ENCODE measurements at regions not wholly inside any gene's neighbourhood (a gene's known extent, or its start where the extent isn't known, plus 50 kb on each side); places are given as distances from the start of the nearest gene placed in this dataset.

- no peak for TF ChIP-seq CTCF (IDR thresholded peaks at IDR 0.05; ENCODE audit: insufficient read depth, low read depth, low read length)
- DNase-seq (ENCODE audit: low read depth), result no peak
- H3K4me3 ChIP-seq (ENCODE audit: low read depth, low read length), result no peak overlapping the region
These were observed 1639.3 kb downstream of the KCNT2 start for GRCh38 chr1:194968916-194969315.

DNA sequence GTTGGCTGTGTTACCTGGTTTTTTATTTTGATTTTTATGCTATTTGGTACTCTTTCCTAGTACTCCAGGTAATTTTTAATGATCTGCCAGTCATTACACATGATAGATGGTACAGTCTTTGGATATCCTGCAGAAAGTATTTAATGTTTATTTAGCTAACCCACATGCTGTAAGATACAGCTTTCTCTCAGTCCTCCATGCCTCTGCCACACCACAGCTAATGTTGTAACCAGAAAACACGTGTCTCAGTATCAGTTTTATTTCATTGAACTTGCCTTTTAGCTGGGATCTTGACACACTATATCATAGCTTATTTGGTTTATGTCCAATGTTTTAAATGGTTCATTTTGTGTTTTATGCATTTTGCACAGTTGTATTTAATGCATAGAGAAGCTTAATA lies 1648.4 kb downstream of the KCNT2 start:
- DNase-seq (ENCODE audit: low read depth), result no peak

GRCh38 chr1:194952171-194952570 lies 1656.1 kb downstream of the KCNT2 start:
- no peak for DNase-seq (ENCODE audit: low read depth)
- TF ChIP-seq CTCF (IDR thresholded peaks at IDR 0.05; ENCODE audit: insufficient read depth, low read depth, low read length), result no peak
- no peak overlapping the region for H3K4me3 ChIP-seq (ENCODE audit: low read depth, low read length)

More for the DNA sequence above, 1648.4 kb downstream of the KCNT2 start:
- no peak overlapping the region for H3K4me3 ChIP-seq (ENCODE audit: low read depth, low read length)
- TF ChIP-seq CTCF (IDR thresholded peaks at IDR 0.05; ENCODE audit: insufficient read depth, low read depth, low read length), result no peak

GRCh38 chr1:194950584-194950983 lies 1657.7 kb downstream of the KCNT2 start:
- TF ChIP-seq CTCF (IDR thresholded peaks at IDR 0.05; ENCODE audit: insufficient read depth, low read depth, low read length), result no peak

GRCh38 chr1:194940336-194941030 lies 1667.8 kb downstream of the KCNT2 start:
- no peak overlapping the region for H3K4me3 ChIP-seq (ENCODE audit: low read depth, low read length)
- TF ChIP-seq CTCF (IDR thresholded peaks at IDR 0.05; ENCODE audit: insufficient read depth, low read depth, low read length), result no peak
- no peak for DNase-seq (ENCODE audit: low read depth)

More at GRCh38 chr1:194950584-194950983, 1657.7 kb downstream of the KCNT2 start:
- no peak for DNase-seq (ENCODE audit: low read depth)
- no peak overlapping the region for H3K4me3 ChIP-seq (ENCODE audit: low read depth, low read length)

DNA sequence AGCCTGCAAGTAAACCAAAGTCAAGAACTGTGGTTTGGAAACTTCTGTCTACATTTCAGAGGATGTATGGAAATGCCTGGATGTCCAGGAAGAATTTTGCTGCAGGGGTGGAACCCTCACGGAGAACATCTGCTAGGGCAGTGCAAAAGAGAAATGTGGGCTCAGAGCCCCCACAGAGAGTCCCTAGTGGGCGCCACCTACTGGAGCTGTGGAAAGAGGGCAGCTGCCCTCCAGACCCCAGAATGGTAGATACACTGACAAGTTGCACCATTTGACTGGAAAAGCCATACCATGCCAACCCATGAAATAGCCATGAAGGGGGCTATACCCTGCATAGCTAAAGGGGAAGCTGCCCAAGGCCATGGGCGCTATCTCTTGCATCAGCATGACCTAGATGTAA lies 1672.4 kb downstream of the KCNT2 start:
- no peak for TF ChIP-seq CTCF (IDR thresholded peaks at IDR 0.05; ENCODE audit: insufficient read depth, low read depth, low read length)
- no peak overlapping the region for H3K4me3 ChIP-seq (ENCODE audit: low read depth, low read length)
- DNase-seq (ENCODE audit: low read depth), result no peak

DNA sequence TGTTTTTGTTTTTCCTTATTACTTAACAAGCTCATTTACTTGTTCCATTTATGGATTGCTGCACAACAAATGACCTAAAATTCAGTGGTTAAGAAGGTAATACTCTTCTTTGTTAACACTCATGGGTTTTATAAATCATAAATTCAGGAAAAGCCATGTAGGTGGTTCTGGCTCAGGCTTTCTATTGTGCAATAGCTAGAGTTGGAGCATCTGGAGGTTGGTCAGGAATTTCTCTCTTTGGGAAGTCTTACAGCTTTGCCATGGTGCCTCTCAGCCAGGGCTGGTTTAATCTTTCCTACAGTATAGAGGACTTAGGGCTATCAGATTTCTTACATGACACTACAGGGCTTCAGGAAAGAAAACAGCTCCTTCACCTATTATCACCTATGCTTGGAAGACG lies 1677.1 kb downstream of the KCNT2 start:
- TF ChIP-seq CTCF (IDR thresholded peaks at IDR 0.05; ENCODE audit: insufficient read depth, low read depth, low read length), result no peak
- no peak for DNase-seq (ENCODE audit: low read depth)

More for the DNA sequence above, 1677.1 kb downstream of the KCNT2 start:
- H3K4me3 ChIP-seq (ENCODE audit: low read depth, low read length), result no peak overlapping the region

All from fibroblast of villous mesenchyme (primary cell).